ENCODE measurements at regions not wholly inside any gene's neighbourhood (a gene's known extent, or its start where the extent isn't known, plus 50 kb on each side); places are given as distances from the start of the nearest gene placed in this dataset.
"Not testable (repeated sequence)": the region's sequence is repeated elsewhere in the genome, so short reads cannot be mapped to it uniquely, and the experiment has no call there.

- DNase-seq = no peak
Observed at GRCh38 chr9:3773362-3774060, 247.7 kb upstream of the RFX3 start.

DNA sequence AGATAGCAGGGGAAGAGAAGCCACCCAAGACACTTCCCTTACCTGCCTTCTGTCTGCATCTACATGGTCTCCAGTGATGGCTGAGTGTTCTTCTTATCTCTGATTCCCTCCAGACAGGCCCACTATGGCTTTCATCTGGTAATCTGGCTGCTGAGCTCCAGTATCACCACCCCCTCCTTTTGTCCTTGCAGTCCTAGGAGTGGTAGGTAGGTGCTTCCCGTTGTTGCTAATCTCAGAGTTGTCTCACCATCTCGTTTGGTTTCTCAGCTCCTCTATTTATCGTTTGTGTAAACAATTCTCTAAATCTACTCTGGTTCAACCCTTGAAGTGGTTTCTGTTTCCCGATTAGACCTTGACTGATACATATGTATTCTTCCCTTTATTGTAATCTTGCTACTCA is 243.8 kb upstream of the RFX3 start:
- DNase-seq = no peak

DNA sequence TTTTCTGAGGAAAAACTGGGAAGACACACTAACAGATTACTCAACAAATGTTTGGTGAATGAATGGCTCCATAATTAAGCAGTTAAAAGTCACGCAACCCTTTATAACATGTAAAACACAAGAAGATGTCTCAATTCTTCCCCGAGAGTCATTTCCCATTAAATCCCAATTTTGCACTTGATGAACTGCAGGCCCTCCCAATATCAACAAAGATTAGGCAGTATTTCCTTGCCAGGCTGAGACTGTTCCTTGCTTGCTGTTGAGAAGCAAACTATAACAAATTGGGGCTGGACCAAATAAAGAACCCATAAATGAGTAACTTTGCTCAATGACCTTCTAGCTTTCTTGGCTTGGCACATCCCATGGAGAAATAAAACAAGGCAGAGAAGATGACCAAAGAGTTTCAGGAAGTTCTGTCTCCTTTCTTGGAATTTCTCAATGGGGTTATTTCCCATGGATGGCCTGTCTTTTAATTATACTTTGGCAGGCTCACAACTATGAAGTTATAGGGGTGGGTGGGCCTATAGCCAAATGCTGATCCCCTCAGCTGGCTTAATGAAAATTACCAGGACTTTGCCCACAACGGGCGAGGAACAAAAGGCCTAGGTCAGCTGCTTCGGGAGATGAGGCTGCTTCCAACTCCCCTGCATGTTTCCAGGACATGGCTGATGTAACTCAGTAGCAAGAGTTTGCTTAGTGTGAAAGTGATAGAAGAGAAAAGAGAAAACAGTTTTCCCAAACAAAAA is 243.1 kb upstream of the RFX3 start:
- no peak for DNase-seq

- no peak for DNase-seq
Observed at GRCh38 chr9:3768286-3768685, 242.5 kb upstream of the RFX3 start.

GRCh38 chr9:3762076-3762475 is 236.3 kb upstream of the RFX3 start:
- DNase-seq = no peak

GRCh38 chr9:3760031-3760430 is 234.2 kb upstream of the RFX3 start:
- peak; percentile 7 for DNase-seq

- DNase-seq = no peak
Observed at GRCh38 chr9:3758816-3759576, 233.2 kb upstream of the RFX3 start.

DNA sequence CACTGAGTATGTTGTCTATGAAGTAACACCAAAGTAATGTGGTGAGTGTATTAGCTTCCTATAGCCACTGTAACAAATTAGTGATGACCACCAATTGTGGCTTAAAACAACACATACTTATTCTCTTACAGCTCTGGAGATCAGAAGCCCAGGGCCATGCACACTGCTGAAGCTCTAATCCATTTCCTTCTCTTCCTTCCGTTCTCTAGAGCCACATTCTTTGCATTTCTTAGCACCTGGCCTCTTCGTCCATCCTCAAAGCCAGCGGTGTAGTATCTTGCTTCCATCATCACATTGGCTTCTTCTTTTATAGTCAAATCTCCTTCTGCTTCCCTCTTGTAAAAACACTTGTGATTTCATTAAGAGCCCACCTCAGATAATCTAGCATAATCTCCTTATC is 230.3 kb upstream of the RFX3 start:
- no peak for DNase-seq

DNA sequence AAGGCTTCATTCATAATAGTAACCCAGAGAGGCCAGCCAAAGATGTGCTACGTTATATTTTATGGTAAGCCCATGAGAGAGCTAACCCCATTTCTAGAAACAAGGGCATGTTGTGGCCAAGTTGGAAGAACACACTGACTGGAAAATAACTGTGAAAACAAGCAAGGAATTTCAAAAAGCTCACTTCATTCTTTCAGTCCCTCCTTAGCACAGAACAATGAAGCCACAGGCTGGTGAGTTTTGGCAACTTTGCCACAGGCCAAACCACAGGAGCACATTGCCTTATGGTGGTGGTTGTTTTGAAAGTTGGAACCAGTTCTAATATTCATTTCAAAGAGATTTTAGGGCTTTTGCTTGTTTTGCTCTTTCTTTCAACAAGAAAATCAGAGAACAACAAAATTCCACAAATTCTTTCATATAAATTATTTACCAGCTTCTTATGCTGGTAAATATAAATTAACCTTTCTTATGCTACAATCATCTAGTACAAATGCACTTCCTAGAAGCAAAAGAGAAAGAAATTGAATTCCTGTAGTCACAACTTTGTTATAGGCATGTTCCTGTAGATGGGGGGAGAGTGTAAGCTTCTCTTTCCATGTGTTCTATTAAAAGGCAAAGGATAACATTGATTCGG is 225.4 kb upstream of the RFX3 start:
- DNase-seq = no peak

DNA sequence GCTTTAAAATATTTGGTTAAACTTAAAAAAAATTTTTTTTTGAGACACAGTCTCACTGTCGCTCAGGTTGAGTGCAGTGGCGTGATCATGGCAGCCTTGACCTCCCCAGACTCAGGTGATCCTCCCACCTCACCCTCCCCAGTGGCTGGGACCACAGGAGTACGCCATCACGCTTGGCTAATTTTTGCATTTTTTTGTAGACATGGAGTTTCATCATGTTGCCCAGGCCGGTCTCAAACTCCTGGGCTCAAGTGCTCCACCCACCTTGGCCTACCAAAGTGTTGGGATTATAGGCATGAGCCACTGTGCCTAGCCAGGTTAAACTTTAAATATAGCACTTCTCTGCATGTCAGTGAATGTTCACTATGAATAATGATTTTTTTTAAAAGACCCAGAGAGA is 224.5 kb upstream of the RFX3 start:
- DNase-seq = no peak

DNA sequence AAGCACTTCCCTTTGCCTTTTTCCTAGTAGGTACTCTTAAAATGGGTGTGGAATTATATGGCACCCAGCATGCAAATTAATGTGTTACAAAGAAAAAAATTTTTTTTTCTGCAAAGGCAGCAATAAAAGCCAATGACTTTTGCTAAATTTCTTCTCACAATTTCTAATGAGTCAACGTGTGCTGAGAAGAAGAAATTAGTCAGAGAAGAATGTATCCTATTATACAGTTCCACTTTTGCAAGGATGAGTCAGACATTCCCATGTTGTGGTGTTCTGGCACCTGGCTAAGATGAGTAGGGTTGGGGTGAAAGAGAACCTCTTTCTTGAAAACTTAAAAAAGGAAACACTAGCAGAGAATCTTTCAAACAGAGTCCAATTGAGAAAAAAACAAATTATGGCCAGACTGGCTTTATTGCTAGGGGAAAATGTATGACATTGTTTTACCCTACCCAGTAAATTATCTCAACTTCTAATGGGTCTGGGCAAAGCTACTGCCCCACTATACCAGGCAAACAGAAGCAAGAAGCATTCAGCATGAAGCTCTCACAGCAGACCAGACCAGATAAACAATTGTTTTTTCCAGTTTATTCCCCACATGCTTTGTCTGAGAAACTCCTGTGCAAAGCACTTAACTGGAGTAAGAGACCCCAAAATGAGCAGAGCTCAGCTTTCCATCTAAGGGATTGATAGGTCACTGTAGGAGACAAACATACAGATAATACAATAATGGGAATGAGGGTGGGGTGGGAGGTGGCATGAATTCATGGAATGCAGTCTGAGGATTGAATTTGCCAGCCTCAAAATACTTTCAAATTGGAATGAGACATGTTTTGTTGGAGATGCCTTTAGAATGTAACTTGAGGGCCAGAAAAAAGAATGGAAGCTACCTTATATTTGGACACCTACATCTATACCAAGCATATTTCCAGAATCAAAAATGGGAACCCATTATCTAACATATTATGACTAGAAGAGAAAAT is 220.8 kb upstream of the RFX3 start:
- DNase-seq = no peak

GRCh38 chr9:3743901-3744413 is 218.2 kb upstream of the RFX3 start:
- DNase-seq = no peak

- no peak for DNase-seq
Observed at GRCh38 chr9:3742586-3742985, 216.8 kb upstream of the RFX3 start.

GRCh38 chr9:3741729-3742128 is 215.9 kb upstream of the RFX3 start:
- DNase-seq = no peak

DNA sequence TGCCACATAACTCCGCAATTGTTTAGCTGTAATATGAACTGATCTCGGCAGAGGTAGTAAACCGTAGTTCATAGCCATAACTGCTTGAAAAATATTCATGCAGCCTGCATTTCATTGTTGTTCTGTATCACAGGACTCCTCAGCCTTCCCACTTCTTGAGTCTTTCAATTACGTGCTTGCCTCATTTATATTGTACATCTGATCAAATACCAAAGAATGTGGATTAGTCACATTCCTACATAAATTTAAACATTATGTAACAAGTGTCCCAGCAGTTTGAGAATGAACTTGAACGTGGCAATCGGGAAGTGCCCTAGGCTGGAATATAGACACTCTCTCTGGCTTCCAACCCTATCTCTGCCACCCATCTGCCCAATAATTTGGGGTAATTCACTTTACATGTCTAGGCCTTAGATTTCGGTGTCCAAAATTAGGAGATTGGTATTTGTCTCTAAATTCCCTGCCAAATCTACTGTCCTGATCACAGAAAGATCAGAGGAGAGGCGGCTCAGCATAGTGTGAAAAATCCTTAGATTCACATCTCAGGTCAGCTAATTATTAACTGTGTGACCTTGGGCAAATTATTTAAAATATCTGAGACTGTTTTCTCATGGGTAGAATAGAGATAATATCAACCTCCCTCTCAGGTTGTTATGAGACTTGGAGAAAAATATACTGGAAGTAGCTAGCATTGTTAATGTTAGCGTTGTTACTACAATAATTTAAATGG is 215.1 kb upstream of the RFX3 start:
- peak; percentile 22 for DNase-seq

DNA sequence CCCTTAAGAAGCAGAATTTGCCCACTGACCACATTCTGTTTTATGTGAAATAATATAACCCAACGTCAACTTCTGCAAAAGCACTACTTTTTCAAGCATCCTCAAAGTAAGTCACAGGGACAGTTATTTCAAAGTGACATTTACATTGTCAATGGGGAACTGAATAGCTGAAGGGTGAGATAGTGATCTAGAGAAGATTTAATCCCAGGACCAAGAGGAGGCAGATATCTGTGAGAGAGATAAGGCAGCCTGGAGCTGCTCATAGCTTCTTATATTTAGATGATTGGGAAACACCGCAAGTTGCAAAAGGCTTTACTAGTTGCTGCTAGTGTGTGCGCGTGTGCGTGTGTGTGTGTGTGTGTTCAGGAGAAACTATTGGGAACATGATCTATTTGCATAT is 210.4 kb upstream of the RFX3 start:
- no peak for DNase-seq

DNA sequence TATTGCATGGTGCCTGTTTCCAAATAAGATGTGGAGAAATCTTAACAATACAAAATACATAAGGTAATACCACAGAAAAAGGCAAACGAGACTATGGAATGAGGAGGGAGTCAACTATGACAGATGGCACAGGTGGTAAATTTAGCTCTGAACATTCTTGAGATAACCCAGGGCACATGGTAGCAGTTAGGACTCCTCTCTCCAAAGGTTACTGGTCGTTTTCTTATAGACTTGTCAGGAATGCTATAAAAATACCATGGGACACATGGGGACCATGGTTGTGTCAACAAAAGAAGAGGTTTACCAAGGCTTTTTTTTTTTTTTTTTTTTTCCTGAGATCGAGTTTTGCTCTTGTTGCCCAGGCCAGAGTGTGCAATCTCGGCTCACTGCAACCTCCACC is 209.4 kb upstream of the RFX3 start:
- no peak for DNase-seq

DNA sequence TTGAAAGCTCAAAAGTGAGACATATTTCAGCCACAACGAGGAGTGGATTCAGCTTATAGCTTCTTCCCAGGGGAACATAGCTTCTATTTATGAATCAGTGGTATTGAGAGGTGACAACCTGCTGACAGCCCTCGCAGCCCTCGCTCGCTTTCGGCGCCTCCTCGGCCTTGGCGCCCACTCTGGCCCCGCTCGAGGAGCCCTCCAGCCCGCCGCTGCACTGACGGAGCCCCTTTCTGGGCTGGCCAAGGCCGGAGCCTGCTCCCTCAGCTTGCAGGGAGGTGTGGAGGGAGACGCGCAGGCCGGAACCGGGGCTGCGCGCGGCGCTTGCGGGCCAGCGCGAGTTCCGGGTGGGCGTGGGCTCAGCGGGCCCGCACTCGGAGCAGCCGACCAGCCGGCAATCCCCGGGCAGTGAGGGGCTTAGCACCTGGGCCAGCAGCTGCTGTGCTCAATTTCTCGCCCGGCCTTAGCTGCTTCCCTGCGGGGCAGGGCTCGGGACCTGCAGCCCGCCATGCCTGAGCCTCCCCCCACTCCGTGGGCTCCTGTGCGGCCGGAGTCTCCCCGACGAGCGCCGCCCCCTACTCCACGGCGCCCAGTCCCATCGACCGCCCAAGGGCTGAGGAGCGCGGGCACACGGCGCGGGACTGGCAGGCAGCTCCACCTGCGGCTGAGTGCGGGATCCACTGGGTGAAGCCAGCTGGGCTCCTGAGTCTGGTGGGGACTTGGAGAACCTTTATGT is 207.9 kb upstream of the RFX3 start:
- not testable (repeated sequence) for DNase-seq

- DNase-seq = peak; percentile 19
Observed at GRCh38 chr9:3733039-3733408, 207.2 kb upstream of the RFX3 start.

Measured in eye (tissue), 1 donor.